Smooth muscle cell (in vitro differentiated cells): ENCODE measurements at regions not wholly inside any gene's neighbourhood (a gene's known extent, or its start where the extent isn't known, plus 50 kb on each side); places are given as distances from the start of the nearest gene placed in this dataset.
"Not testable (repeated sequence)": the region's sequence is repeated elsewhere in the genome, so short reads cannot be mapped to it uniquely, and the experiment has no call there.

Source experiments
- DNase-seq: peaks from one replicate; lab custom pipeline; 2025; ENCODE audit not compliant: unreplicated experiment; lab: John Stamatoyannopoulos, UW
- H2AFZ ChIP-seq: fragments of 200-600 bp; sonication (generic); 2 replicates; pipeline ENCODE4 v1.6.0; 2016; ENCODE audit warnings: antibody characterized with exemption, low read depth, mild to moderate bottlenecking
- H3F3A ChIP-seq: fragments of 200-600 bp; sonication (generic); 2 replicates; pipeline ENCODE4 v1.6.0; 2017; ENCODE audit warnings: antibody characterized with exemption, low read depth
- H3K27ac ChIP-seq: fragments of 200-600 bp; sonication (generic); 2 replicates; pipeline ENCODE4 v1.5.1; 2016; ENCODE audit warnings: low read depth, mild to moderate bottlenecking
- H3K27me3 ChIP-seq: fragments of 200-600 bp; sonication (generic); 2 replicates; pipeline ENCODE4 v1.6.1; 2016; ENCODE audit warnings: low read depth, mild to moderate bottlenecking
- H3K36me3 ChIP-seq: fragments of 200-600 bp; sonication (generic); 2 replicates; pipeline ENCODE4 v1.5.1; 2016; ENCODE audit warnings: low read depth
- H3K4me1 ChIP-seq: fragments of 200-600 bp; sonication (generic); 2 replicates; pipeline ENCODE4 v1.5.1; 2016; ENCODE audit warnings: low read depth
- H3K4me2 ChIP-seq: fragments of 200-600 bp; sonication (generic); 2 replicates; pipeline ENCODE4 v1.6.0; 2016; ENCODE audit warnings: mild to moderate bottlenecking
- H3K4me3 ChIP-seq: fragments of 200-600 bp; sonication (generic); 2 replicates; pipeline ENCODE4 v1.5.1; 2016; ENCODE audit warnings: mild to moderate bottlenecking
- H3K79me2 ChIP-seq: fragments of 200-600 bp; sonication (generic); 2 replicates; pipeline ENCODE4 v1.6.0; 2016; ENCODE audit warnings: low read depth, mild to moderate bottlenecking
- H3K9ac ChIP-seq: fragments of 200-600 bp; sonication (generic); 2 replicates; pipeline ENCODE4 v1.6.0; 2016; ENCODE audit warnings: low read depth
- H3K9me3 ChIP-seq: fragments of 200-600 bp; sonication (generic); replicated peaks from 2 replicates; pipeline ENCODE4 v1.5.1; 2016; ENCODE audit warnings: low read depth
- H4K20me1 ChIP-seq: fragments of 200-600 bp; sonication (generic); 2 replicates; pipeline ENCODE4 v1.6.0; 2016; ENCODE audit warnings: low read depth
- WGBS: methylation state at CpG from one replicate; pipeline ENCODE4 v1.1.7; 2016; ENCODE audit warnings: low lambda C conversion rate; 5-methylcytosine and 5-hydroxymethylcytosine counted together
- TF ChIP-seq, protein P1 (sequence below): fragments of 200-600 bp; sonication (generic); IDR thresholded peaks from 2 replicates; pipeline ENCODE4 v1.5.1; 2017; ENCODE audit warnings: borderline replicate concordance, mild to moderate bottlenecking, antibody characterized with exemption; ENCODE audit not compliant: insufficient read depth, poor library complexity, severe bottlenecking

- H3K36me3 ChIP-seq, H3K4me1 ChIP-seq, DNase-seq, H3K27ac ChIP-seq, H4K20me1 ChIP-seq, H3K4me2 ChIP-seq, H3K9me3 ChIP-seq, H3K27me3 ChIP-seq, H2AFZ ChIP-seq, H3K79me2 ChIP-seq, H3F3A ChIP-seq, H3K9ac ChIP-seq, H3K4me3 ChIP-seq: not testable (repeated sequence)
- WGBS, result 96% methylated on average over 2 of the region's 2 CpGs
These were observed 80.7 kb downstream of the SPTSSA start for GRCh38 chr14:34381304-34381703.

DNA sequence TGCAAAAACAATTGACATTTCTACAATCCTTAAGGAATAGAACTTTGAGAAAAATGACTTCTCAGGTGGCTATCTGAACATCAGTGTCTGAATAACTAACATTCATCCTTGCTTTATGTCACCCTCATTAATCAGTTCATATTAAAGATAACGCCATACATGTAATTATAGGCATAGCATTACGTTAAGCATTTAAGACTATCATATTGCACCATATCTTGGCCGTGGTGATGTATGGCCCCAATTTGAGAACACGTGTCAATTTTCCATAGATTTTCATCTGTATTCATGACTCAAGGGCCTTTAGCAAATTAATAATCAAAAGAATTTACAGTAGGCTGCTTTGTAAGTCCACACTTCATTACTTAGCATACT, 81.6 kb downstream of the SPTSSA start:
- Histone ChIP-seq H3K9me3 (no peaks in the 10 kb centered on the region), H3K9ac (no peak overlapping the region), H3K4me2 (no peak overlapping the region), H3K79me2 (no peaks in the 10 kb centered on the region), H2AFZ (no peak overlapping the region), H3K27me3 (no peaks in the 10 kb centered on the region), H3K27ac (no peak overlapping the region), H4K20me1 (no peaks in the 10 kb centered on the region), H3K36me3 (no peaks in the 10 kb centered on the region), H3K4me3 (no peak overlapping the region), H3K4me1 (no peaks in the 10 kb centered on the region), H3F3A (no peaks in the 10 kb centered on the region)
- TF ChIP-seq, protein P1, sequence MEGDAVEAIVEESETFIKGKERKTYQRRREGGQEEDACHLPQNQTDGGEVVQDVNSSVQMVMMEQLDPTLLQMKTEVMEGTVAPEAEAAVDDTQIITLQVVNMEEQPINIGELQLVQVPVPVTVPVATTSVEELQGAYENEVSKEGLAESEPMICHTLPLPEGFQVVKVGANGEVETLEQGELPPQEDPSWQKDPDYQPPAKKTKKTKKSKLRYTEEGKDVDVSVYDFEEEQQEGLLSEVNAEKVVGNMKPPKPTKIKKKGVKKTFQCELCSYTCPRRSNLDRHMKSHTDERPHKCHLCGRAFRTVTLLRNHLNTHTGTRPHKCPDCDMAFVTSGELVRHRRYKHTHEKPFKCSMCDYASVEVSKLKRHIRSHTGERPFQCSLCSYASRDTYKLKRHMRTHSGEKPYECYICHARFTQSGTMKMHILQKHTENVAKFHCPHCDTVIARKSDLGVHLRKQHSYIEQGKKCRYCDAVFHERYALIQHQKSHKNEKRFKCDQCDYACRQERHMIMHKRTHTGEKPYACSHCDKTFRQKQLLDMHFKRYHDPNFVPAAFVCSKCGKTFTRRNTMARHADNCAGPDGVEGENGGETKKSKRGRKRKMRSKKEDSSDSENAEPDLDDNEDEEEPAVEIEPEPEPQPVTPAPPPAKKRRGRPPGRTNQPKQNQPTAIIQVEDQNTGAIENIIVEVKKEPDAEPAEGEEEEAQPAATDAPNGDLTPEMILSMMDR, result no peak
- DNase-seq, result no peak
- WGBS, result 78% methylated on average over 4 of the region's 4 CpGs

- Histone ChIP-seq H3K9me3 (no peaks in the 10 kb centered on the region), H3K27ac (no peak overlapping the region), H3F3A (no peaks in the 10 kb centered on the region), H3K9ac (no peak overlapping the region), H3K36me3 (no peaks in the 10 kb centered on the region), H3K4me2 (no peak overlapping the region), H3K79me2 (no peaks in the 10 kb centered on the region), H2AFZ (no peak overlapping the region), H3K4me3 (no peak overlapping the region), H3K4me1 (no peaks in the 10 kb centered on the region), H4K20me1 (no peaks in the 10 kb centered on the region), H3K27me3 (no peaks in the 10 kb centered on the region)
- no peak for DNase-seq
- TF ChIP-seq, protein P1, result no peak
- 45% methylated on average over 4 of the region's 4 CpGs for whole genome bisulfite sequencing
These were observed 82.1 kb downstream of the SPTSSA start for GRCh38 chr14:34379816-34380470.

- no peak overlapping the region for H3K9ac ChIP-seq
- 92% methylated on average over 3 of the region's 3 CpGs for WGBS
- H3K4me3 ChIP-seq, result no peak overlapping the region
- no peak overlapping the region for H2AFZ ChIP-seq
- H3K27ac ChIP-seq, result no peak overlapping the region
- no peak overlapping the region for H3K4me2 ChIP-seq
- H4K20me1 ChIP-seq, result no peaks in the 10 kb centered on the region
- TF ChIP-seq, protein P1, result no peak
- H3K36me3 ChIP-seq, result no peaks in the 10 kb centered on the region
- no peak for DNase-seq
- peaks cover 5% of the 10 kb centered on the region for H3K4me1 ChIP-seq
- H3K79me2 ChIP-seq, result no peaks in the 10 kb centered on the region
- no peaks in the 10 kb centered on the region for H3K27me3 ChIP-seq
- H3F3A ChIP-seq, result no peaks in the 10 kb centered on the region
- no peaks in the 10 kb centered on the region for H3K9me3 ChIP-seq
These were observed 85.3 kb downstream of the SPTSSA start for GRCh38 chr14:34376649-34377267.
